ENCODE measurements at regions not wholly inside any gene's neighbourhood (a gene's known extent, or its start where the extent isn't known, plus 50 kb on each side); places are given as distances from the start of the nearest gene placed in this dataset.

GRCh38 chr3:146306656-146307455 lies 56.0 kb upstream of the PLSCR4 start:
- H3K27me3 Mint-ChIP-seq = peaks cover 6% of the 10 kb centered on the region
- H3K27ac Mint-ChIP-seq = no peak overlapping the region
- no peak overlapping the region for H3K4me3 Mint-ChIP-seq
- TF ChIP-seq CTCF (IDR thresholded peaks at IDR 0.05) = no peak
- ChIA-PET POLR2A (no interaction called here), CTCF (no interaction called here)
- H3K36me3 Mint-ChIP-seq (ENCODE audit: low read depth) = no peaks in the 10 kb centered on the region
- H3K4me1 Mint-ChIP-seq (ENCODE audit: low read depth) = no peaks in the 10 kb centered on the region
- intact Hi-C loops (cut with micrococcal nuclease) = no loop called here
- DNase-seq (no peak), ATAC-seq (no peak)
- peaks cover 4% of the 10 kb centered on the region for H3K9me3 Mint-ChIP-seq

GRCh38 chr3:146305808-146306423 lies 55.0 kb upstream of the PLSCR4 start:
- no peak for ATAC-seq
- H3K9me3 Mint-ChIP-seq = peaks cover 4% of the 10 kb centered on the region
- ChIA-PET POLR2A (no interaction called here), CTCF (no interaction called here)
- intact Hi-C loops (cut with micrococcal nuclease) = no loop called here
- no peak overlapping the region for H3K4me3 Mint-ChIP-seq
- H3K27me3 Mint-ChIP-seq = peaks cover 6% of the 10 kb centered on the region
- TF ChIP-seq CTCF (IDR thresholded peaks at IDR 0.05) = no peak
- no peak for DNase-seq
- no peaks in the 10 kb centered on the region for H3K36me3 Mint-ChIP-seq (ENCODE audit: low read depth)
- no peak overlapping the region for H3K27ac Mint-ChIP-seq
- no peaks in the 10 kb centered on the region for H3K4me1 Mint-ChIP-seq (ENCODE audit: low read depth)

GRCh38 chr3:146300768-146301167 lies 49.9 kb upstream of the PLSCR4 start:
- POLR2A ChIA-PET = no interaction called here
- Mint-ChIP-seq H3K36me3 (ENCODE audit: low read depth) (no peaks in the 10 kb centered on the region), H3K4me3 (no peak overlapping the region), H3K9me3 (peaks cover 4% of the 10 kb centered on the region), H3K27ac (no peak overlapping the region), H3K27me3 (peaks cover 13% of the 10 kb centered on the region), H3K4me1 (ENCODE audit: low read depth) (no peaks in the 10 kb centered on the region)
- CTCF ChIA-PET = no interaction called here
- no peak for ATAC-seq
- TF ChIP-seq CTCF (IDR thresholded peaks at IDR 0.05) = no peak
- DNase-seq = no peak
- intact Hi-C loops (cut with micrococcal nuclease) = no loop called here

All from activated CD8-positive, alpha-beta T cell treated with anti-CD3 and anti-CD28 coated beads for 36 hours (primary cell).